ENCODE measurements at regions not wholly inside any gene's neighbourhood (a gene's known extent, or its start where the extent isn't known, plus 50 kb on each side); places are given as distances from the start of the nearest gene placed in this dataset.

DNA sequence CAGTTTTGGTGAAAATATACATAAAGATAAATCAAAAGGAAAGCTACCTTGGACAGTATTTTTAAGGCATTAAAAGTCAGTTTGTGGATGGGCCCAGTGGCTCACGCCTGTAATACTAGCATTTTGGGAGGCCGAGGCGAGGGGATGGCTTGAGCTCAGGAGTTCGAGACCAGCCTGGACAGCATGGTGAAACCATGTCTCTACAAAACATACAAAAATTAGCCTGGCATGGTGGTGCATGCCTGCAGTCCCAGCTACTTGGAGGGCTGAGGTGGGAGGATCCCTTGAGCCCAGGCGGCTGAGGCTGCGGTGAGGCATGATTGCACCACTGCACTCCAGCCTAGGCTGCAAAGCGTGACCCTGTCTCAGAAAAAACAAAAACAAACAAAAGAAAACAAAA lies 1253.8 kb downstream of the MRPL39 start:
- TF ChIP-seq RAD21 (conservative IDR thresholded peaks at IDR 0.05) (no peak), EZH2 (IDR thresholded peaks at IDR 0.05; ENCODE audit: borderline replicate concordance, insufficient read depth, low read length, poor library complexity, severe bottlenecking) (no peak), TAF1 (IDR thresholded peaks at IDR 0.05; ENCODE audit: low read depth) (no peak), CTCF (IDR thresholded peaks at IDR 0.05; ENCODE audit: poor library complexity, severe bottlenecking) (no peak), REST (IDR thresholded peaks at IDR 0.05; ENCODE audit: borderline replicate concordance) (no peak), MXI1 (conservative IDR thresholded peaks at IDR 0.05; ENCODE audit: poor library complexity, severe bottlenecking) (no peak), POLR2AphosphoS5 (IDR thresholded peaks at IDR 0.05) (no peak), EP300 (conservative IDR thresholded peaks at IDR 0.05; ENCODE audit: poor library complexity, severe bottlenecking) (no peak), SMC3 (conservative IDR thresholded peaks at IDR 0.05; ENCODE audit: poor library complexity) (no peak)

All from neural cell (in vitro differentiated cells).